Nephron progenitor cell (in vitro differentiated cells): ENCODE measurements at regions not wholly inside any gene's neighbourhood (a gene's known extent, or its start where the extent isn't known, plus 50 kb on each side); places are given as distances from the start of the nearest gene placed in this dataset.
"Not testable (repeated sequence)": the region's sequence is repeated elsewhere in the genome, so short reads cannot be mapped to it uniquely, and the experiment has no call there.

Source experiments
- DNase-seq: peaks from one replicate; pipeline ENCODE4 v3.0.0; 2021
- H3K27ac Mint-ChIP-seq: 2 replicates; pipeline ENCODE4 v1.8.0; 2021; ENCODE audit warnings: mild to moderate bottlenecking, moderate library complexity, mixed read lengths
- H3K27me3 Mint-ChIP-seq: 2 replicates; pipeline ENCODE4 v1.8.0; 2021; ENCODE audit warnings: mild to moderate bottlenecking, low read depth, mixed read lengths; ENCODE audit not compliant: poor library complexity
- H3K36me3 Mint-ChIP-seq: 2 replicates; pipeline ENCODE4 v1.8.0; 2021; ENCODE audit warnings: low read depth, mixed read lengths
- H3K4me1 Mint-ChIP-seq: 2 replicates; pipeline ENCODE4 v1.8.0; 2021; ENCODE audit warnings: mixed read lengths
- H3K4me3 Mint-ChIP-seq: 2 replicates; pipeline ENCODE4 v1.8.0; 2021; ENCODE audit warnings: mild to moderate bottlenecking, moderate library complexity, mixed read lengths
- H3K9me3 Mint-ChIP-seq: 2 replicates; pipeline ENCODE4 v1.8.0; 2021; ENCODE audit warnings: mild to moderate bottlenecking, moderate library complexity, mixed read lengths
- TF ChIP-seq, protein P1 (sequence below): fragments of 200-600 bp; sonication (generic); IDR thresholded peaks from 2 replicates; pipeline ENCODE4 v1.5.0; 2021; ENCODE audit warnings: antibody characterized with exemption

- Mint-ChIP-seq H3K27me3 (no peaks in the 10 kb centered on the region), H3K9me3 (no peaks in the 10 kb centered on the region), H3K4me3 (no peak overlapping the region), H3K4me1 (no peaks in the 10 kb centered on the region), H3K27ac (no peak overlapping the region), H3K36me3 (no peaks in the 10 kb centered on the region)
- no peak for DNase-seq
- TF ChIP-seq, protein P1, sequence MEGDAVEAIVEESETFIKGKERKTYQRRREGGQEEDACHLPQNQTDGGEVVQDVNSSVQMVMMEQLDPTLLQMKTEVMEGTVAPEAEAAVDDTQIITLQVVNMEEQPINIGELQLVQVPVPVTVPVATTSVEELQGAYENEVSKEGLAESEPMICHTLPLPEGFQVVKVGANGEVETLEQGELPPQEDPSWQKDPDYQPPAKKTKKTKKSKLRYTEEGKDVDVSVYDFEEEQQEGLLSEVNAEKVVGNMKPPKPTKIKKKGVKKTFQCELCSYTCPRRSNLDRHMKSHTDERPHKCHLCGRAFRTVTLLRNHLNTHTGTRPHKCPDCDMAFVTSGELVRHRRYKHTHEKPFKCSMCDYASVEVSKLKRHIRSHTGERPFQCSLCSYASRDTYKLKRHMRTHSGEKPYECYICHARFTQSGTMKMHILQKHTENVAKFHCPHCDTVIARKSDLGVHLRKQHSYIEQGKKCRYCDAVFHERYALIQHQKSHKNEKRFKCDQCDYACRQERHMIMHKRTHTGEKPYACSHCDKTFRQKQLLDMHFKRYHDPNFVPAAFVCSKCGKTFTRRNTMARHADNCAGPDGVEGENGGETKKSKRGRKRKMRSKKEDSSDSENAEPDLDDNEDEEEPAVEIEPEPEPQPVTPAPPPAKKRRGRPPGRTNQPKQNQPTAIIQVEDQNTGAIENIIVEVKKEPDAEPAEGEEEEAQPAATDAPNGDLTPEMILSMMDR: no peak
Observed at GRCh38 chr13:100983111-100983510, 308.5 kb upstream of the TMTC4 start.

DNA sequence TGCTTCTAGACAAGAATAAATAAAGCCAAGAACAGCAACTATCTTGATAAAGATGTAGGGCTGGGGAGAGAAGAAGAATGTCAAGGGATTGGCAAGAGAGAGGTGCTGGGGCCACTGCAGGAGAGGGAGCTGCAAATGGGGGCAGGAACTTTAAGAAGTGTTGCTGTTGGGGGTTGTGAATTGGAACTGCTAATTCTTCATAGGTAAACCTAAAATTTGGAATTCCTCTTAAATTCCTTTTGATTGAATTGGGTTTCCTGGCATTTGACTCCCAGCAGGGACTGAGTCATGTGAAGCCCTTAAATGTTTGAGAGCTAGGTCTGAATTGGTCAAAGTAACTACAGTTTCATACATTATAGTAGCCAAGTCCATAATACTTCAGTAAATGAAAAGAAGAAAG lies 305.6 kb upstream of the TMTC4 start:
- Mint-ChIP-seq H3K36me3 (no peaks in the 10 kb centered on the region), H3K4me3 (no peak overlapping the region)

GRCh38 chr13:100977841-100978240 lies 303.2 kb upstream of the TMTC4 start:
- Mint-ChIP-seq H3K27ac (no peak overlapping the region), H3K36me3 (no peaks in the 10 kb centered on the region), H3K4me3 (no peak overlapping the region), H3K4me1 (no peaks in the 10 kb centered on the region), H3K9me3 (no peaks in the 10 kb centered on the region), H3K27me3 (no peaks in the 10 kb centered on the region)
- TF ChIP-seq, protein P1: no peak
- no peak for DNase-seq

More for the DNA sequence above, 305.6 kb upstream of the TMTC4 start:
- Mint-ChIP-seq H3K27ac (no peak overlapping the region), H3K4me1 (no peaks in the 10 kb centered on the region), H3K27me3 (no peaks in the 10 kb centered on the region), H3K9me3 (no peaks in the 10 kb centered on the region)
- DNase-seq: no peak
- TF ChIP-seq, protein P1: no peak

DNA sequence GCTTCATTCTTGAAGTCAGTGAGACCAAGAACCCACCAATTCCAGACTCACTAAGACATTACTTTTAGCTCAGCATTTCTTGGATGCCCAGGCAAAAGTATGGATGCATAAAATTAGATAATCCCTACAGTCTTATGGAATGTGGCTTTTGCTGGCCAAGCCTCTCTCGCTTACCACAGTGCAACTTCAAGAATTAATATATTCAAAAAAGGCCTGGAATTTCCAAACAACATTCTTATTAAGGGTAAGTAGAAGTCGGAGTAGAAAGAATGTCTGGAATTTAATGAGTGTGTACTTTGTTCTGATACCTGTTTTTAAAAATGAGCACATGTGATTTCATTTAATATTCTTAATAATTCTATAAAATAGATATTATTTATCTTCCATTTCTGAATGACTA lies 302.4 kb upstream of the TMTC4 start:
- Mint-ChIP-seq H3K27ac (no peak overlapping the region), H3K4me1 (no peaks in the 10 kb centered on the region), H3K27me3 (no peaks in the 10 kb centered on the region), H3K9me3 (peaks cover 7% of the 10 kb centered on the region), H3K36me3 (no peaks in the 10 kb centered on the region), H3K4me3 (no peak overlapping the region)
- TF ChIP-seq, protein P1: no peak
- DNase-seq: no peak

- H3K4me3 Mint-ChIP-seq, H3K4me1 Mint-ChIP-seq, H3K27me3 Mint-ChIP-seq, H3K27ac Mint-ChIP-seq, H3K36me3 Mint-ChIP-seq, DNase-seq: not testable (repeated sequence)
- H3K9me3 Mint-ChIP-seq: peaks cover 20% of the 10 kb centered on the region
Observed at GRCh38 chr13:100975666-100976065, 301.1 kb upstream of the TMTC4 start.

DNA sequence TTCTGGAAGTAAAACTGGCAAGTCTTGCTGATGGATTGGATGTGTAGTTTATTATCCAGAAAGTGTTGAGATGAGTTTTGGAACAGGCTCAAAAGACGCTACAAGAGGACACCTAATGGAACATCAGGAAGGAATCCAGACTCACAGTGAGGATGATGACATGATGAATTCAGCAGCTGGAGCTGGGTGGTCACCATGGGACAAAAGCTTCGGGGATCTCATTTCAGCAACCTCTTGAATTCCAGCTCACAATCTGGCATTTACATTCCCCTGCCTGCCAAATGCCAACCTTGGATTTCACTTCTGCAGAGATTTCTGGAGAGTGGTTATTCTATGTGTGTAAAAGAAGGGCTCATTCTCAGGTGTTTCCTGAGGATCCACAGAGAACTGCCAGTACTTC lies 288.0 kb upstream of the TMTC4 start:
- no peak overlapping the region for H3K4me3 Mint-ChIP-seq

More for the DNA sequence above, 288.0 kb upstream of the TMTC4 start:
- no peaks in the 10 kb centered on the region for H3K4me1 Mint-ChIP-seq
- H3K27ac Mint-ChIP-seq: no peak overlapping the region
- no peaks in the 10 kb centered on the region for H3K27me3 Mint-ChIP-seq
- peaks cover 22% of the 10 kb centered on the region for H3K9me3 Mint-ChIP-seq
- no peak for DNase-seq
- no peaks in the 10 kb centered on the region for H3K36me3 Mint-ChIP-seq
- TF ChIP-seq, protein P1: no peak
